ENCODE measurements at regions not wholly inside any gene's neighbourhood (a gene's known extent, or its start where the extent isn't known, plus 50 kb on each side); places are given as distances from the start of the nearest gene placed in this dataset.

- DNase-seq = no peak
Measured at GRCh38 chr3:77869423-77869822, 829.5 kb downstream of the ROBO2 start.

GRCh38 chr3:77871436-77871835 is 831.5 kb downstream of the ROBO2 start:
- no peak for DNase-seq

GRCh38 chr3:77873598-77873997 is 833.7 kb downstream of the ROBO2 start:
- DNase-seq = no peak

- DNase-seq = no peak
Measured at GRCh38 chr3:77885381-77885780, 845.5 kb downstream of the ROBO2 start.

GRCh38 chr3:77887611-77888010 is 847.7 kb downstream of the ROBO2 start:
- DNase-seq = no peak

GRCh38 chr3:77889616-77890015 is 849.7 kb downstream of the ROBO2 start:
- no peak for DNase-seq

GRCh38 chr3:77898621-77899020 is 858.7 kb downstream of the ROBO2 start:
- DNase-seq = no peak

- DNase-seq = no peak
Measured at GRCh38 chr3:77902675-77903074, 862.8 kb downstream of the ROBO2 start.

- DNase-seq = no peak
Measured at GRCh38 chr3:77906102-77906709, 866.3 kb downstream of the ROBO2 start.

- no peak for DNase-seq
Measured at GRCh38 chr3:77913524-77914174, 873.8 kb downstream of the ROBO2 start.

- DNase-seq = no peak
Measured at GRCh38 chr3:77915336-77915735, 875.4 kb downstream of the ROBO2 start.

- no peak for DNase-seq
Measured at GRCh38 chr3:77917225-77917624, 877.3 kb downstream of the ROBO2 start.

GRCh38 chr3:77919244-77919643 is 879.3 kb downstream of the ROBO2 start:
- no peak for DNase-seq

- no peak for DNase-seq
Measured at GRCh38 chr3:77931255-77932009, 891.5 kb downstream of the ROBO2 start.

- no peak for DNase-seq
Measured at GRCh38 chr3:77932926-77933325, 893.0 kb downstream of the ROBO2 start.

GRCh38 chr3:77933926-77934325 is 894.0 kb downstream of the ROBO2 start:
- no peak for DNase-seq

GRCh38 chr3:77935418-77935817 is 895.5 kb downstream of the ROBO2 start:
- DNase-seq = no peak

- DNase-seq = no peak
Measured at GRCh38 chr3:77939726-77940125, 899.8 kb downstream of the ROBO2 start.

GRCh38 chr3:77943598-77943997 is 903.7 kb downstream of the ROBO2 start:
- DNase-seq = no peak

- DNase-seq = no peak
Measured at GRCh38 chr3:77945320-77945719, 905.4 kb downstream of the ROBO2 start.

GRCh38 chr3:77947671-77948070 is 907.8 kb downstream of the ROBO2 start:
- DNase-seq = no peak

- DNase-seq = no peak
Measured at GRCh38 chr3:77967621-77968020, 927.7 kb downstream of the ROBO2 start.

GRCh38 chr3:77976079-77976478 is 936.2 kb downstream of the ROBO2 start:
- DNase-seq = no peak

GRCh38 chr3:78003090-78003489 is 963.2 kb downstream of the ROBO2 start:
- no peak for DNase-seq

Data from NCI-H524 treated with DMSO at 0.1 percent for 48 hours (cell line).